CD4-positive, alpha-beta T cell treated with Interleukin-2 at 100 ng/mL for 4 hours (primary cell): ENCODE measurements at regions not wholly inside any gene's neighbourhood (a gene's known extent, or its start where the extent isn't known, plus 50 kb on each side); places are given as distances from the start of the nearest gene placed in this dataset.

Source experiments
- DNase-seq: peaks from one replicate; pipeline ENCODE4 v3.0.0-alpha.2; 2020; ENCODE audit warnings: low spot score

GRCh38 chr1:50292276-50292675, 131.0 kb downstream of the DMRTA2 start:
- no peak for DNase-seq

DNA sequence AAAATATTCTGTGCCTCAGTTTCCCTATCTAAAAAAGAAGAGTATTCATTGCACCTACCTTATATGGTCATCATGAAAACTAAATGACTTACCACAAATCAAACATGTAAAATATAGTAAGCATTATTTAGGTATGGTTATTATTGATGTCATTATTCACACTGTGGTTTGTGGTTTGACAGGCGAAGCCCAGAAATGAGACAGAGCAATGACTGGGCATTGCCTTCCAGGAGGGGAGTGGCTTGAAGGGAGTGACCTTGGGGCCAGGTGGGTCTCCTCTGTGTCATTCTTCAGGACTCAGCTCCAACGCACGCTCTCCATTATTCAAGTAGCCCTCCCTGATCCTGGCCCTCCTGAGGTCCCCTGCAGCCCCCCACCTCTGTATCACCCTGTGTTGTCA, 133.7 kb downstream of the DMRTA2 start:
- no peak for DNase-seq

DNA sequence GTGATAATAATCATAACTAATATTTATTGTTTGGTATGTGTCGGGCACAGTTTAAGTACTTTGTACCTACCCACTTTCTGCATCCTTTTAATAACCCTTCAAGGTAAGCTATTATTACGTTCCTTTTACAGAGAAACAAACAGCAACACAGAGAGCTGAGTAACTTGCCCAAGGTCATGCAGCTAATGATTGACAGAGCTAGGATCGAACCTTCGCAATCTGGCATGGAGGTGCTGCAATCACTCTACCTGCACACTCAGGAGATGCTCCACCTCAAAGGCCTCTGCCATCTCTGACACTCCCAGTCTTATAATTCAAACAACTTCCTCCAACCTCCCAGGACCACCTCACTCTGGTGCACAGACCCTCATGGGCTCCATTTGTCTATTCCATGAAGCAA, 137.2 kb downstream of the DMRTA2 start:
- no peak for DNase-seq

- DNase-seq = no peak
These were observed 143.5 kb downstream of the DMRTA2 start for GRCh38 chr1:50279622-50280330.

DNA sequence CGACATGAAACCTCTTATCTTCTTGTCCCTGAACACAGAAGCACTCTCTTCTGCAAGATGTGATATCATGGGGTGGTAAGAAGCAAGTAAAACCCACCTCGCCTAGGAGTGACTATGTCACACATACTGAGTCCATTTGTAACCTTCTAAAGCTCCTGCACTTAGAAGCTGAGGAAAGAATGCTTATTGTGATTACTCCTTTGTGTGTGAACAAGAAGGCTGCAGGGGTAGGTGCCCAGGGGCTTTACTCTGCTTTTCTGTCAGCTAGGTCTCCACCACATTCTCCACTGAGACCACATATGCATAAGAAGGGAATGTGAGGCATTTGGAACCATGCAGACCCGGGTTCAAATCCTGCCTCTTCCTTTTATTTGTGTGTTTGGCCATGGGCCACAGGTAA, 144.3 kb downstream of the DMRTA2 start:
- no peak for DNase-seq

DNA sequence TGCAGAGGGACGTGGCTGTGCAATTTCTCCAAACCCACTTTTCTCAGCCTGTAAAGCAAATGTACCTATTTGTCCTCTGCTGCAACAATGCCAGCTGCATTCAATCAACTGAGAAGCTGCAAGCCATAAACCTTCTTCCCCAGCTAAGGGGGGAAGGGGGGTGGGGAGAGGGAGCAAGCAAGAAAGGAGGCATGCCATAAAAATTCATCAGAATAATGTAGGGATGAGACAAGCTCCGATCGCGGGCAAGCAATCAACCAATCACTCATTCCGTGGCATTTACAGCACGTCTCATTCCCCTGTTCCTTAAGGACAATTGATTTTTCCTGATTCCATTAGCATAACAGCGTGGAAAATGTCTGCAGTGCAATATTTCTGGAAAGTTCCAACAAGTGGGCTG, 144.8 kb downstream of the DMRTA2 start:
- DNase-seq = no peak

DNA sequence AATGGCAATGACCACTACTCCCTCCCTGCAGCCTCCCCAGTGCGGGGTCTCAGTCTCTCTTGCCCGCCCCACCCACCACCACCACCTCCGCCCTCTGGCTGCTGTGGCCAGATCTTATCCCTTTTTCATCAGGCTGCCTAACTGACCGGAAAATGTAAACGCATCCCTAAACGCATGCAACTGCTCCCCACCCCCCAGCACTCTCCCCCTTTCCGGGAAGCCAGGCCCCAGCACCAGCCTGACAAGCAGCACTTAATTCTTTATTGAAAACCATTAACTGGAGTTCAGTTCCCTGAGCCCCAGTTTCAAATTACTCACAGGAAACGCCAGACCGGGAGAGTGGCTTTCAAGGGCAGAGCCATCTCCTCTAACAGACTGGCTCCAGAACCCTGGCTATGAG, 147.7 kb downstream of the DMRTA2 start:
- no peak for DNase-seq

DNA sequence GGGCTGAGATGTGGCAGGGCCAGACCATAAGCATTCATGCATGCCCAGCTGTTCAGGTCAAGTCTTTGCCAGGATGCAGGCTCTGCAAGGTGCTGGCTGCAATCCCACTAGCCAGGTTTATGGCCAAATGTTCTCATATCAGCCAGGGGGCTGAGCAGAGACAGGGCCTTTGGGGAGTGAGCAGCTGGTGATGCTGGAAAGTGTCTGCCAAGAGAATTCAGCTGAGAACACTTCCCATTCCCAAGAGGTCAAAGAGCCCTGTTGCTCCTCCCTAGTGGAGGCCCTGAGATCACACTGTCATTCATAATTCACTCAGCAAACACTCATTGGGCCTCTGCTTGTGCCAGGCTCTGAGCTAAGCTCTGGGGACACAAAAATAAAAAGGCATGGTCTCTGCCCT, 150.3 kb downstream of the DMRTA2 start:
- no peak for DNase-seq

DNA sequence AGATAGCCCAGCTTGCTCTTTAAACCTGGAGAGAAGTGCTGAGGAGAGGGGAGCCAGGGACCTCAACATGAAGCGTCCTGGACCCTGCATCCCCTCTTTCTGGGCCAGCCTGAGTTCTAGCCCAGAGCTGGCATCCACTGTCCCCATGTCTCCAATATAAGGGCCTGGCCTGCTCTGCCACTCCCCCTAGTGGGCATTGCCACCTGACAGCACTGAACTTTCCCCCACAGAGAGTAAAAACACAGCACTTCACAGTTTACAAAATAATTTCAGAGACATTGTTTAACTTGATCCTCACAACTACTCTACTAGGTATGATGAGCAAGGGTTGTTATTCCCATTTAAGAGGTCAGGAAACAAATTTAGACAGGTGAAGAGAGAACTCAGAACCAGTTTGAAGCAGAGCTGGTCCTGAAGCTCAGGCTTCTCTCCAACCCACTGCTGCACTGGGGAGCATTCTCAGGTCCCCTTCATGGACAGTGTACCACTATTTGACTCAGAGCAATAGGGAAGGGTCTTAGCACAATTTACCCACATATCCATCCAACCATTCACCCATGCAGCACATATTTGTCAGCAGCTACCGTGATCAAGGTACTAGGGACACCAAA, 151.2 kb downstream of the DMRTA2 start:
- DNase-seq = peak; percentile 5

- no peak for DNase-seq
These were observed 151.9 kb downstream of the DMRTA2 start for GRCh38 chr1:50271337-50271736.

DNA sequence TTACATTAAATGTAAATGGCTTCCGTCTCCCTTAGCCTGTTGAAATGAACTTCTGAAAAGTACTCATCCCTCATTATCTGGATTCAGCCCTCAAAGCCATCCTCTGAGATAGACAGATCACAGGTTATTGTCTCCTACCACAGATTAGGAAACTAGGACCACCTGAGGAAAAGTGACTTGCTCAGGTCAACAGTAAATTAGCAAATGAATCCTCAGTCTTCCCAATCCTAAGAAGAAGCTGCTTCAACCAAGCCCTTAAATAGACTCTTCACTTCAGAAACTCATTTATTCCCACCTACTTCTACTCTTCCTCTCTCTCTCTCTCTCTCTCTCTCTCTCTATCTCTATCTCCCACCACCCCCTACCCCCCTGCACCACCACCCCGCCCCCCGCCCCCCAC, 152.3 kb downstream of the DMRTA2 start:
- no peak for DNase-seq

GRCh38 chr1:50268049-50268448, 155.2 kb downstream of the DMRTA2 start:
- DNase-seq = no peak

GRCh38 chr1:50266509-50266908, 156.7 kb downstream of the DMRTA2 start:
- DNase-seq = no peak

DNA sequence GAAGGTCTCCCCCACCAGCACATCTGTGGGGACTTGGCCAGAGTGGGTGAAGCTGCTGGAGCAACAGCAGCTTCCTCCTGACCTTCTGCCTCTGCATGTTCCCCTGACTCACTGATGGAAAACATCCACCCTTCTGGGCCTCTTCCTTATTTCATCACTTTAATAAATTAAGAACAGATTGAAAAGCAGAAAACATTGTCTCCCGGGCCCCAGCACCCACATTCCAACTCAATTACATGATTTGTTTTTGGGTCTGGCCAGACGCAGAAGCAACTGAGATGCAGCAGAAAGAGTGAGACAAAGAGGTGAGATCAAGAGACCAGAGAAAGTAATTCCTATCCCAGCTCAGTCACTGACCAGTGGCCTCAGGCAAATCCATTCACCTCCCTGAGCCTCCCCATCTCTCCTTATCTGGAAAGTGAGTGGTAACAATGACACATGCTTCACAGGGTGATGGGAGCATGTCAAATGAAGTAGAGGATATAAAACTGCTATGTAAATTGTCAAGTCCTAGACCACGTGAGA, 157.1 kb downstream of the ELAVL4 start:
- DNase-seq = no peak

DNA sequence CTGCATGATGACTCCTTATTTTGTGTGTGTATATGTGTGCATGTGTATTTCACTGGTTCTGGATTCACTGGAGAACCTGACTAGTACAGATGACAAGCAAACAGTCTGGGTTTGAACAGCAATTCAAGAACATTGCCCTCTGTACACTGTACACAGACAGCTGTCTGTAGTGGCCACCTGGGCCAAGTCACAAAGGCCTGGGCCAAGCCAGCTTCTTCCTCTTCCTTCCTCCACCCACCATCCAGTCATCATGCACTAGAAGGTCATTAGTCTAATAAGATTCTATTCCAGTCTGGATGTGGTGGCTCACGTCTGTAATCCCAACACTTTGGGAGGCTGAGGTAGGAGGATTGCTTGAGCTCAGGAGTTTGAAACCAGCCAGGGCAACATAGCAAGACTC, 155.9 kb downstream of the ELAVL4 start:
- no peak for DNase-seq

- no peak for DNase-seq
These were observed 153.7 kb downstream of the ELAVL4 start for GRCh38 chr1:50262436-50262835.

GRCh38 chr1:50261951-50262350, 153.2 kb downstream of the ELAVL4 start:
- DNase-seq = no peak

- DNase-seq = no peak
These were observed 149.4 kb downstream of the ELAVL4 start for GRCh38 chr1:50257940-50258685.

GRCh38 chr1:50257029-50257428, 148.3 kb downstream of the ELAVL4 start:
- DNase-seq = no peak
